ENCODE measurements at regions not wholly inside any gene's neighbourhood (a gene's known extent, or its start where the extent isn't known, plus 50 kb on each side); places are given as distances from the start of the nearest gene placed in this dataset.

DNA sequence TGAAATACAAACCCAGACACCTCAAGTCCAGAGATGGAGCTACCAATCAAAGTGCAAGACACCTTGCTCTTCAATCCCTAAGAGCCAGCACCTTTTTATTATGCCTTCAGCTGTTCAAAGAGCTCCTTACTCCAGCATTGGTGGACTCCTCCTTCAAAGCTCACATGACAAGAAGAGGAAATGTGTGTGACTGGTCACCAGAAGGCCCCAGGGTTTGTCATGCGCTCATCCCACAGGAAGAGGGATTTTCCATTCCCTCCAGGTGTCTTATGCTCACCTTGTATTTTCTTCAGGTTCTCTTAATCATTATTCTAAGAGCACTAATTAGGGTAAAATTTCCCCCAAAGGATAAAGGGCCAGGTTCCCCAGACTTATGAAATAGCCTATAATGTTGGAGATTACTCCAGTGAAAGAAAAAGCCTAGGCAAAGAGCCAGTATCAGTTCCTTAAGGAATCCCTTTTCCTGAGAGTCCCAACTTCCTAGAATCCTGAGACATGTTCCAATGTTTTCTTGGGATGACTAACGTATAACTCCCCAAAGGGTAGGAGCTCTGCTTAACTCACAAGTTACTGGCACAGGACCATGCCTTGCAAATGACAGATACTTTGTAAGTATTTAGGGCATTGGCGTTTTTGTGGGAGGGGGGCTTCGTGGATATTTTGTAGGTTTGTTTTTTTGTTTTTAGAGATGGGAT, 56.9 kb upstream of the SOX9 start:
- no peak for TF ChIP-seq ZFX (IDR thresholded peaks at IDR 0.05)
- TF ChIP-seq CTCF (conservative IDR thresholded peaks at IDR 0.05) = no peak

DNA sequence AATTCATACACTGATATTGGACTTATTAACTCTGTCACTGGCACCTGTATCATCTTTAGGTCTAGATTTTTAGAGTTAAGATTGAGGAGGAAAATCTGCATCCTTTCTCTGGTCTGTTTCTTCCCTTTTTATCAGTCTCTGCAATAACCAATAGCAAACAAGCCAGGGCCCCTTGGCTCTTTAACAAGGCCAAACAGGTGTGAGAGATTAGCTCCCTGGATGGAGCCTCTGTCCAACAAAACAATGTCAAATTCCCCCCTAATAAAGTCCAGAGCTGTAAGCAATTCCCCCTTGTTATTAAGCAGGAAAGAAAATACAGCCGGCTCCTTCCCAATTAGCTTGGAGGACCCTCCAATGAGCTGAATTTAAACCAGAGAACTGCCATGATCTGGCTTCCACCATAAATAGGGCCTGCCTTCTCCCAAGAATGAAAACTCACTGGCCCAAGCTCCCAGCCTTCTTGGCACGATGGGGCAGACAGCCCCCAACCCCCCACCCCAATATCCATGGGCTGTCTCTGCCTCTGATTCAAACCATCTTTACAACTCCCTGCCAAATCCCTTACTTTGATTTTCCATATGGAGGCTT, 56.1 kb upstream of the SOX9 start:
- H3K27ac ChIP-seq = no peak overlapping the region
- TF ChIP-seq CTCF (conservative IDR thresholded peaks at IDR 0.05) (no peak), ZFX (IDR thresholded peaks at IDR 0.05) (no peak)

More for the DNA sequence above, 56.9 kb upstream of the SOX9 start:
- H3K27ac ChIP-seq = no peak overlapping the region

DNA sequence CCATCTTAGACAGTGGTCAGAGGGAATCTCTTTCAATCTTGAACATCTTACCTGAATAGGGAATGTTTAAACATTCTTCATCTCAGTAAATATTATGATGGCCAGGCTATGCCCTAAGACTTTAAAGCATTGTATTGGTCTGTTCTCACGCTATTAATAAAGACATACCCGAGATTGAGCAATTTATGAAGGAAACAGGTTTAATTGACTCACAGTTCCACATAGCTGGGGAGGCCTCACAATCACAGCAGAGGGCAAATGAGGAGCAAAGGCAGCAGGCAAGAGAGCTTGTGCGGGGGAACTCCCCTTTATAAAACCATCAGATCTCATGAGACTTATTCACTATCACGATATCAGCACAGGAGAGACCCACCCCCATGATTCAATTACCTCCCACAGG, 55.3 kb upstream of the SOX9 start:
- H3K27ac ChIP-seq = no peak overlapping the region
- TF ChIP-seq ZFX (IDR thresholded peaks at IDR 0.05) (no peak), CTCF (conservative IDR thresholded peaks at IDR 0.05) (no peak)

- TF ChIP-seq CTCF (conservative IDR thresholded peaks at IDR 0.05) (no peak), ZFX (IDR thresholded peaks at IDR 0.05) (no peak)
- H3K27ac ChIP-seq = no peak overlapping the region
Measured at GRCh38 chr17:72068643-72069042, 52.2 kb upstream of the SOX9 start.

- TF ChIP-seq ZFX (IDR thresholded peaks at IDR 0.05) (no peak), CTCF (conservative IDR thresholded peaks at IDR 0.05) (no peak)
- H3K27ac ChIP-seq = no peak overlapping the region
Measured at GRCh38 chr17:72069586-72070202, 51.1 kb upstream of the SOX9 start.
